Natural killer cell (primary cell): ENCODE measurements at regions not wholly inside any gene's neighbourhood (a gene's known extent, or its start where the extent isn't known, plus 50 kb on each side); places are given as distances from the start of the nearest gene placed in this dataset.

Experiments
- ATAC-seq, 3 donors: fragments of 150-1000 bp in 2 of 3; fragments of 200-7000 bp in 1 of 3; cut with Tn5 transposase; 1 replicate in 1 of 3; 2 replicates in 2 of 3; pipeline ENCODE4 v1.10.0; 2021; ENCODE audit warnings: mild to moderate bottlenecking in 2 of 3, moderate library complexity in 2 of 3
- DNase-seq, 2 donors: peaks; one replicate each; pipeline versions ENCODE4 v3.0.0 to v3.0.0-alpha.2; 2013 to 2021; ENCODE audit warnings: mixed read lengths in 1 of 2
- H3K27ac ChIP-seq: one replicate; pipeline ENCODE4 v1.5.1; 2013; ENCODE audit warnings: mild to moderate bottlenecking, low read length
- H3K27me3 ChIP-seq: one replicate; pipeline ENCODE4 v1.6.1; 2013; ENCODE audit warnings: low read length; ENCODE audit not compliant: control insufficient read depth, insufficient read depth
- H3K36me3 ChIP-seq: one replicate; pipeline ENCODE4 v1.6.1; 2013; ENCODE audit warnings: low read length; ENCODE audit not compliant: control insufficient read depth, insufficient read depth
- H3K4me1 ChIP-seq: one replicate; pipeline ENCODE4 v1.6.1; 2013; ENCODE audit warnings: low read length; ENCODE audit not compliant: control insufficient read depth, insufficient read depth
- H3K4me3 ChIP-seq: one replicate; pipeline ENCODE4 v1.5.1; 2013; ENCODE audit warnings: low read length
- H3K9me3 ChIP-seq: one replicate; pipeline ENCODE4 v1.6.1; 2013; ENCODE audit warnings: low read length; ENCODE audit not compliant: control insufficient read depth, insufficient read depth
- H3K27ac Mint-ChIP-seq, 2 donors: one replicate each; pipeline ENCODE4 v1.8.0; 2022; ENCODE audit warnings: mild to moderate bottlenecking in 2 of 2, mixed read lengths in 2 of 2, moderate library complexity in 1 of 2
- H3K27me3 Mint-ChIP-seq, 2 donors: one replicate each; pipeline ENCODE4 v1.8.0; 2022; ENCODE audit warnings: low read depth in 2 of 2, mixed read lengths in 2 of 2
- H3K36me3 Mint-ChIP-seq: one replicate; pipeline ENCODE4 v1.8.0; 2022; ENCODE audit warnings: mixed read lengths
- H3K4me1 Mint-ChIP-seq, 2 donors: one replicate each; pipeline ENCODE4 v1.8.0; 2022; ENCODE audit warnings: mixed read lengths in 2 of 2
- H3K4me3 Mint-ChIP-seq: one replicate; pipeline ENCODE4 v1.8.0; 2022; ENCODE audit warnings: mild to moderate bottlenecking, moderate library complexity, mixed read lengths
- H3K9me3 Mint-ChIP-seq, 2 donors: one replicate each; pipeline ENCODE4 v1.8.0; 2022; ENCODE audit warnings: mixed read lengths in 2 of 2
- WGBS: methylation state at CpG from one replicate; pipeline ENCODE4 v1.1.7; 2013; ENCODE audit warnings: missing lambda C conversion rate; ENCODE audit not compliant: insufficient coverage; 5-methylcytosine and 5-hydroxymethylcytosine counted together
- intact Hi-C: fragments of 100-400 bp; cut with micrococcal nuclease; formaldehyde crosslinking; loops from one replicate; pipeline ENCODE4 v1.14.2; 2022
- TF ChIP-seq, protein P1 (sequence below): fragments of 200-600 bp; IDR thresholded peaks from one replicate; pipeline ENCODE4 v1.8.0; 2022; ENCODE audit warnings: antibody characterized with exemption

- Mint-ChIP-seq H3K27ac (no peak overlapping the region), H3K36me3 (no peaks in the 10 kb centered on the region), H3K9me3 (peaks cover 0 to 2% of the 10 kb centered on the region in 2 donors), H3K4me1 (peaks cover 12 to 15% of the 10 kb centered on the region in 2 donors), H3K4me3 (no peak overlapping the region), H3K27me3 (peaks cover 0 to 2% of the 10 kb centered on the region in 2 donors)
- WGBS = no CpG with 5 or more reads among the region's 1 CpG
- H3K4me1 ChIP-seq = no peaks in the 10 kb centered on the region
- DNase-seq (no peak), ATAC-seq (no peak)
- intact Hi-C loops = no loop called here
- H3K36me3 ChIP-seq = no peaks in the 10 kb centered on the region
- TF ChIP-seq, protein P1, sequence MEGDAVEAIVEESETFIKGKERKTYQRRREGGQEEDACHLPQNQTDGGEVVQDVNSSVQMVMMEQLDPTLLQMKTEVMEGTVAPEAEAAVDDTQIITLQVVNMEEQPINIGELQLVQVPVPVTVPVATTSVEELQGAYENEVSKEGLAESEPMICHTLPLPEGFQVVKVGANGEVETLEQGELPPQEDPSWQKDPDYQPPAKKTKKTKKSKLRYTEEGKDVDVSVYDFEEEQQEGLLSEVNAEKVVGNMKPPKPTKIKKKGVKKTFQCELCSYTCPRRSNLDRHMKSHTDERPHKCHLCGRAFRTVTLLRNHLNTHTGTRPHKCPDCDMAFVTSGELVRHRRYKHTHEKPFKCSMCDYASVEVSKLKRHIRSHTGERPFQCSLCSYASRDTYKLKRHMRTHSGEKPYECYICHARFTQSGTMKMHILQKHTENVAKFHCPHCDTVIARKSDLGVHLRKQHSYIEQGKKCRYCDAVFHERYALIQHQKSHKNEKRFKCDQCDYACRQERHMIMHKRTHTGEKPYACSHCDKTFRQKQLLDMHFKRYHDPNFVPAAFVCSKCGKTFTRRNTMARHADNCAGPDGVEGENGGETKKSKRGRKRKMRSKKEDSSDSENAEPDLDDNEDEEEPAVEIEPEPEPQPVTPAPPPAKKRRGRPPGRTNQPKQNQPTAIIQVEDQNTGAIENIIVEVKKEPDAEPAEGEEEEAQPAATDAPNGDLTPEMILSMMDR = no peak
- no peaks in the 10 kb centered on the region for H3K9me3 ChIP-seq
- no peaks in the 10 kb centered on the region for H3K27me3 ChIP-seq
- H3K27ac ChIP-seq = no peak overlapping the region
- no peak overlapping the region for H3K4me3 ChIP-seq
Observed at GRCh38 chr12:90037740-90038139, 329.1 kb upstream of the ATP2B1 start.

DNA sequence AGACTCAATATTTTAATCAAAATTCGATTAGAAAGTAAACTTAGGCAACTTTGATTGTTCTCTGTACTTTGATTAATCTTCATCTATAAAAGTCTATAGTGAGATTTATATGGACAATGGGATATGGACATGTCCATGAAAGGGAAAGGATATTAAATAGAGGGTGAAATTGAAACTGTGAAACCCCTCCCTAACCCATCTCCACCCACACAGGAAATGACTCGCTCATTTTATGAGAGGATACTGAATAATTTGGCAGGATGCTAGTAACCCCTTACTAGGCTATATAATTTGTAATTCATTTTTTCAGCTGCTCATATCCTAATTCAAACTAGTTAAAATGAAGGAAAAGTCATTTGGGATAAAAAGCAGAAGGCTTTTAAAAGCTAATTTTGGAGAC lies 328.0 kb upstream of the ATP2B1 start:
- peaks cover 0 to 2% of the 10 kb centered on the region in 2 donors for H3K9me3 Mint-ChIP-seq
- Histone ChIP-seq H3K9me3 (no peaks in the 10 kb centered on the region), H3K27ac (no peak overlapping the region), H3K4me1 (no peaks in the 10 kb centered on the region), H3K27me3 (no peaks in the 10 kb centered on the region), H3K36me3 (no peaks in the 10 kb centered on the region), H3K4me3 (no peak overlapping the region)
- DNase-seq (no peak), ATAC-seq (peak in 1 of 3 donors; percentile 50)
- intact Hi-C loops = no loop called here
- no peaks in the 10 kb centered on the region for H3K36me3 Mint-ChIP-seq
- H3K27ac Mint-ChIP-seq = peak overlapping the region in 1 of 2 donors; percentile 8
- H3K27me3 Mint-ChIP-seq = no peaks in the 10 kb centered on the region
- TF ChIP-seq, protein P1 = no peak
- H3K4me1 Mint-ChIP-seq = peaks cover 12 to 15% of the 10 kb centered on the region in 2 donors
- no CpG with 5 or more reads among the region's 2 CpGs for WGBS
- peak overlapping the region; percentile 13 for H3K4me3 Mint-ChIP-seq

- intact Hi-C loops = no loop called here
- Mint-ChIP-seq H3K36me3 (no peaks in the 10 kb centered on the region), H3K27me3 (no peaks in the 10 kb centered on the region), H3K4me3 (no peak overlapping the region), H3K27ac (no peak overlapping the region), H3K9me3 (peaks cover 0 to 2% of the 10 kb centered on the region in 2 donors), H3K4me1 (no peaks in the 10 kb centered on the region)
- DNase-seq = no peak
- H3K27ac ChIP-seq = no peak overlapping the region
- ATAC-seq = no peak
- no peaks in the 10 kb centered on the region for H3K9me3 ChIP-seq
- TF ChIP-seq, protein P1 = no peak
- H3K4me3 ChIP-seq = no peak overlapping the region
- no peaks in the 10 kb centered on the region for H3K36me3 ChIP-seq
- no peaks in the 10 kb centered on the region for H3K4me1 ChIP-seq
- H3K27me3 ChIP-seq = no peaks in the 10 kb centered on the region
Observed at GRCh38 chr12:90030726-90031125, 322.1 kb upstream of the ATP2B1 start.

- H3K36me3 Mint-ChIP-seq = no peaks in the 10 kb centered on the region
- Histone ChIP-seq H3K27ac (no peak overlapping the region), H3K9me3 (no peaks in the 10 kb centered on the region), H3K4me1 (no peaks in the 10 kb centered on the region), H3K4me3 (no peak overlapping the region), H3K27me3 (no peaks in the 10 kb centered on the region), H3K36me3 (no peaks in the 10 kb centered on the region)
- no peak overlapping the region for H3K27ac Mint-ChIP-seq
- ATAC-seq = no peak
- no peaks in the 10 kb centered on the region for H3K27me3 Mint-ChIP-seq
- DNase-seq = no peak
- intact Hi-C loops = no loop called here
- TF ChIP-seq, protein P1 = no peak
- no peaks in the 10 kb centered on the region for H3K4me1 Mint-ChIP-seq
- WGBS = 96% methylated on average over 2 of the region's 2 CpGs
- no peak overlapping the region for H3K4me3 Mint-ChIP-seq
- H3K9me3 Mint-ChIP-seq = no peaks in the 10 kb centered on the region
Observed at GRCh38 chr12:90029317-90029716, 320.7 kb upstream of the ATP2B1 start.
